HG03066 (cell line): ENCODE measurements at regions not wholly inside any gene's neighbourhood (a gene's known extent, or its start where the extent isn't known, plus 50 kb on each side); places are given as distances from the start of the nearest gene placed in this dataset.
"Not testable (repeated sequence)": the region's sequence is repeated elsewhere in the genome, so short reads cannot be mapped to it uniquely, and the experiment has no call there.

Experiments used
- ATAC-seq: cut with Tn5 transposase; IDR thresholded peaks from one replicate; pipeline ENCODE4 v1.9.1; 2021; ENCODE audit warnings: low read depth; ENCODE audit not compliant: unreplicated experiment

- no peak for ATAC-seq
Measured at GRCh38 chr3:20320489-20320888, 134.5 kb upstream of the SGO1 start.

GRCh38 chr3:20319551-20319950 lies 133.5 kb upstream of the SGO1 start:
- ATAC-seq: no peak

- ATAC-seq: no peak
Measured at GRCh38 chr3:20317616-20318015, 131.6 kb upstream of the SGO1 start.

- ATAC-seq: no peak
Measured at GRCh38 chr3:20316238-20316637, 130.2 kb upstream of the SGO1 start.

- ATAC-seq: no peak
Measured at GRCh38 chr3:20310629-20311028, 124.6 kb upstream of the SGO1 start.

- ATAC-seq: no peak
Measured at GRCh38 chr3:20307383-20307782, 121.4 kb upstream of the SGO1 start.

GRCh38 chr3:20305647-20306046 lies 119.6 kb upstream of the SGO1 start:
- no peak for ATAC-seq

GRCh38 chr3:20302766-20303165 lies 116.8 kb upstream of the SGO1 start:
- no peak for ATAC-seq

GRCh38 chr3:20288050-20288449 lies 102.0 kb upstream of the SGO1 start:
- ATAC-seq: no peak

GRCh38 chr3:20280257-20280656 lies 94.3 kb upstream of the SGO1 start:
- ATAC-seq: no peak

GRCh38 chr3:20265977-20266376 lies 80.0 kb upstream of the SGO1 start:
- not testable (repeated sequence) for ATAC-seq

GRCh38 chr3:20264900-20265567 lies 79.0 kb upstream of the SGO1 start:
- no peak for ATAC-seq

- ATAC-seq: no peak
Measured at GRCh38 chr3:20258371-20258770, 72.4 kb upstream of the SGO1 start.

- ATAC-seq: no peak
Measured at GRCh38 chr3:20256144-20256543, 70.1 kb upstream of the SGO1 start.

- ATAC-seq: no peak
Measured at GRCh38 chr3:20254268-20255117, 68.5 kb upstream of the SGO1 start.

GRCh38 chr3:20250786-20251185 lies 64.8 kb upstream of the SGO1 start:
- ATAC-seq: no peak

- no peak for ATAC-seq
Measured at GRCh38 chr3:20250314-20250713, 64.3 kb upstream of the SGO1 start.

GRCh38 chr3:20246662-20247061 lies 60.7 kb upstream of the SGO1 start:
- ATAC-seq: peak; percentile 81

GRCh38 chr3:20245781-20246180 lies 59.8 kb upstream of the SGO1 start:
- ATAC-seq: no peak

- ATAC-seq: no peak
Measured at GRCh38 chr3:20240154-20240883, 54.3 kb upstream of the SGO1 start.

GRCh38 chr3:20238199-20238598 lies 52.2 kb upstream of the SGO1 start:
- ATAC-seq: not testable (repeated sequence)
